NCI-H446 treated with DMSO at 0.1 percent for 48 hours (cell line): ENCODE measurements at regions not wholly inside any gene's neighbourhood (a gene's known extent, or its start where the extent isn't known, plus 50 kb on each side); places are given as distances from the start of the nearest gene placed in this dataset.

Source experiments
- DNase-seq: peaks from one replicate; lab custom pipeline; 2025; lab: John Stamatoyannopoulos, UW

- no peak for DNase-seq
These were observed 102.8 kb upstream of the WNT4 start for GRCh38 chr1:22245726-22246125.

- no peak for DNase-seq
These were observed 104.0 kb upstream of the WNT4 start for GRCh38 chr1:22246755-22247480.

DNA sequence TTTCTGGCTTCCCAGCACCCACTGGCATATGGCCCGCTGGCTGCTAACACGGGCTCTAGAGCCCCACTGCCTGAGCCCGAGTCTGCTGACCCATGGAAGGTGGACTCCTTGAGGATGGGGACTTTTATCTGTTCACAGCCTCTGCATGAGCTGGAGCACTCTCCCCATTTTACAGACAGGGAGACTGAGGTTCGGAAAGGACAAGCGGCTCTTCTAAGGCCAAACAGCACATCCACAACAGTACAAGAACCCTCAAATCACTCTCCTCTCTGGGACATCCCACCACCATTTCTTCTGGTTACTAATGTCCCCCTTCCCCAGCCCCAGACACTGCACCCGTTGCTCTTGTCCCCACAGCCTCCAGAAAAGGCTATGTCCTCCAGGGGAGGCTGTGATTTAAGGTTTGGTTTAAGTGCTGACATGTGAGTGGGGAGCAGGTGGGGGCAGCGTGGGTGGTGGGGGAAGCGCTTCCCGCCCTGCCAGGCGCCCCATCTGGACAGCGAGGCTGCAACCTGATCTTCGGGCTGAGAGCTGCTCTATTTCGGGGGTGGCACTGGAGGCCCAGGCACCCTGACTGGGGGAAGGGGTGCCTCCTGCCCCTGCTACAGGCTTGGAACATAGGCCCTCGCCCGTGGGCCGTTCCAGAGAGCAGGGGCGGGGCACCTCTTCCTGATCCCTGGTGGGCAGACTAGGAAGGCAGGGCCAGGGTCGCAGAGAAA lies 104.8 kb upstream of the WNT4 start:
- no peak for DNase-seq

DNA sequence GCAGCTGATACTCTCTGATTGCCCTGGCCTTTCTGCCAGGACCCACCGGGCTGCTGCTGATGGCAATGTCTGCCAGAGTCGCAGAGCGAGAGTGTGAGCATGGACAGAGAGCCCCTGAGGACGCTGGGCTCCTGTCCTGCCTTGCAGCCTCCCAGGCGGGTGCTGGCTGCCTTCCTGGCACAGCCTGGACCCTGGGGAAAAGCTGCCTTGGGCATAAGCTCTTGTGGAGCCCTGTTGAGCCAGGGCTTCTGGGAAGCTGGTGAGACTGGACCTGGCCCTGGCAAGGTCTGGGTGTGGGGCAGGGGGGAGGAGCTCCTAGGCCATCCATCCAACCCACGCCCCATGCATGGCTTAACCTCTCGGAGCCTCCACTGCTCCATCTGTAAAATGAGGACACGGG lies 105.8 kb upstream of the WNT4 start:
- no peak for DNase-seq

- no peak for DNase-seq
These were observed 107.2 kb upstream of the WNT4 start for GRCh38 chr1:22249928-22250680.

DNA sequence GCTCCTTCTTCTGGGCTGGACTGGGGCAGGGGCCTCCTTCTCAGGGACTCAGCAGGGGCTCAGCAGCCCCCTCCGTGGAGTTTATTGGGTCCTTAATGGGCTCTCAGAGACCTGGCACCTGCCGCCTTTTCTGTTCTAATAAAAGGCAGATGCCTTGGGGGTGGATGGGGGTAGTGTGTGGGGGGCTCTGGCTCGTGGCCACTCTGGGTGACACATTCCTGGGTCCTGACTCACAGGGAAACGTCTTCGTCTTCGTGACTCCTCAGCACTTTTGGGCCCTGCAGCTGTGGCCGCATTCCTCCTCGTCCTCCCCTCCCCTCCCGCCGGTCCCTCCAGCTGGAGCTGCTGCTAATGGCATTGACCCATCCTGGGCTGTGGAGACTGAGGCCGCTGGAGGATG lies 107.8 kb upstream of the WNT4 start:
- no peak for DNase-seq

- no peak for DNase-seq
These were observed 109.4 kb upstream of the WNT4 start for GRCh38 chr1:22252251-22252650.

DNA sequence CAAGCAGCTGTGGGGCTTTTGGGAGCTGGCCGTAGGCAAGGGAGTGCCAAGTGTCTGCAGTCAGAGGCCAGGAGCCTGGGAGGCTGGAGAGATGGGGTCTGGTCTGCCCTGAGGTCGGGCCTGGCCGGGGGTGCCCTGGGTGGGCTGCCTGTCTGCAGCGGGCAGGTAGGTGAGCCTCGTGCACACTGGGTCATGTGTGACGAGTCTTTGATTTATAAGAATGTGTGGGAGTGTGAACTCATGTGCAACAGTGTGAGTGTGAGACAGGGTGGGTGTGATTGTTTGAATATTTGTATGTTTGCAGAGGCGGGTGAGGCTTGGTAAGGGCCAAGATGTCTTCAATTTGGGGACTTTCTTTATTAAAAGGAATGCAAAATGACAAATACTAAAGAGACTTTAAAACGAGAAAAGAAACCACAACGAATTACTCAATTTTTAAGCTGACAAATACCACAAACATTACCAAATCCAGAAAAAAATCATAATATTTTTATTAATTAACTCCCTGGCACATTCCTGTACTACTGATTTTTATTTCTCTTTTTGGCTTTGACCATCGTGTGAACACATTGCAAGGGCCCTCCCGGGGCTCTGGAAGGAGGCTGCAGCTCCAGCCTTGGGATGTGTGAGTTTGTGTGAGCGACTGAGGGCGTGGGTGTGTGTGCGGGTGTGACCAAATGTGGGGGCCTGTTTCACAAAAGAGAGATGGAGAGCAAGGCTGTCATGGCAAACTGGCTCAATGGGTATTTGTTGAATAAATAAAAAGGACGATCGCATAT lies 110.3 kb upstream of the WNT4 start:
- DNase-seq = no peak

DNA sequence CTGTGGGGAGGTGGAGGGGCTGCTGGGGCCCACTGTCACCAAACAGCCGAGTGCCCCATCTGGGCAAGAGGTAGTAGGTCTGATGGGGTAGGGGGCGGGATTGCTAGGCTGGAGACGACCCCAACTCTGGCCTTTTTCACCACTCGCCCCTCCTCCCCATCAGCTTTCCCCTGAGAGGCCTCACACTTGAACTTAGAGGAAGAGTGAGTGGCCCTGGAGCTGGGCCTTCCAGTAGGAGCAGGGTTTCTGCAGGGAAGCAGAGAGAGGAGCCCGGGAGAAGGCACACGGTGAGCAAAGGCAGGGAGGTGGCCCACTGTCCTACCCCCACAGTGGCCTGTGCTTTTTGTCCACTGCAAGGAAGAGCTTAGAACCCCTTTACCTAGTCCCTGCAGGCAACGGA lies 111.9 kb upstream of the WNT4 start:
- no peak for DNase-seq

DNA sequence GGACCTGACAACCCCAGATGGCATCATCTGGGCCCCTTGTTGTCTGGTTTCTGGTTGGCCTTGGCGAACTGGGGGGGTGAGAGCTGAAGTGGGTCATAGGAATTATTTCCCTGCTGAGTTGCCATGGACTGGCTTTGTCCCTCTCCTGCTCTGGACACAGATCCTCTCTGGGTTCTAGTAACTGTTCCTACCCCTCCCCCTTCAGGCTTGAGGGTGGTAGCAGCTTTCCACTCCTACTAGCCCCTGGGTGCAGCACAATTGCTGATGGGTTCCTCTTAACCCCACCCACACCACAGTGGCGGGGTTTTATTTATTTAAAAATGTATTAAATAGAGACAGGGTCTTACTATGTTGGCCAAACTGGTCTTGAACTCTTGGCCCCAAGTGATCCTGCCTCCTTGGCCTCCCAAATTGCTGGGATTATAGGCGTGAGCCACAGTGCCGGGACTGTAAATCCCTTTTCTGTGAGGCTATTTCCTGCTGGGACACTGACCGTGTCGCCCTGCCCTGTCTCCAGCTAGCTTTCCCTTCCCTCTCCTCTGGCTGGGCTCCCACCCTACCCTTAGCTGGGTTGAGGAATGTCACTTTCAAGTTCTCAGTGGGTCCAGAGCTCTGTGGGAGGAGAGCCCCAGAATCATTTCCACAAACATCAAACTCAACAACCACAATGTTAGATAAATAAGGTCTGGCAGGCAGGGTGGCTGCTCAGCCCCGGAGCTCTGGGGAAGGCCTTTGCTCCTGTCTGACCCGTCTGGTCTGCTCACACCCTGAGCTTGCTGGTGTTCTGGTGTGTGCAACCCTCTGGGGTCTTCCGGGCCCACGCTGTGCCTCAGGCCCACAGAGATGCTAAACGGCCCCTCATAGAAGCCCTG lies 112.7 kb upstream of the WNT4 start:
- no peak for DNase-seq

- no peak for DNase-seq
These were observed 113.3 kb upstream of the WNT4 start for GRCh38 chr1:22256213-22256512.

- DNase-seq = no peak
These were observed 114.7 kb upstream of the WNT4 start for GRCh38 chr1:22257290-22258275.

DNA sequence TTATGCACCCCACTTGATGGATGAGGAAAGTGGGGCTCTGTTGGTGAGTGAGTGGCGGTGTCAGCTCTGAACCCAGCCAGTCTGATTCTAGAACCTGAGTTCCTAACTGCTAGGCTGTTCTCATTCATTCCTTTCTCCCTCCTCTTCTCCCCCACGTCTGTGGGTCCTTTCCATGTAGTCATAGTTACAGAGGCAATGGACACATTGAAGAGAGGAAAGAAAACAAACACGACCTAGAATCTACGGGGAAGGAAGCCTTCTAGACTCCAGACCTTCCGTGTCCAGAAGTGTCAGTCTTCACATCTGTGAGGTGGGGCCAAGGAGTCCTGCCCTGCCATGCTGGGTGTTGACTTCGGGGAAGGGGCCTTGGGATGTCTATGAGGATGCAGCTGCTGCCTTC lies 115.8 kb upstream of the WNT4 start:
- DNase-seq = no peak

- no peak for DNase-seq
These were observed 116.8 kb upstream of the WNT4 start for GRCh38 chr1:22259551-22260282.

- no peak for DNase-seq
These were observed 118.0 kb upstream of the WNT4 start for GRCh38 chr1:22260860-22261432.

DNA sequence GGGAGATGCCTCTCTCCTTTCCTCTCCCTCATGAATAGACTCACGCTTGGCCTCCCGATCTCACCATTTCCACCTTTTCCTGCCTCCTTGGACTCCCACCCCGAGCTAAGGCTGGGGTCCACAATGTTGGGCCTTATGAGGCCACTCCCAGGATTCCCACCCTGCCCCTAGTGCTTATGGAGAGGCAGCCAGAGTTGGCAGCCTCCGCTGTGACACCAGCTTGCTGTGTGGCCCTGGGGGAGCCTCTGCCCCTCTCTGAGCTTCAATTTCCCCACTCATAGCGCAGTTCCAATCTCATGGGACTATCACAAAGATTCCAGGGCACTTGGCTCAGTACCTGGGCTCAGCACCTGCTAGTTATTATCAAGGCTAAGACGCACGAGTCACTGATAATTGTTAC lies 118.7 kb upstream of the WNT4 start:
- no peak for DNase-seq

- DNase-seq = no peak
These were observed 119.7 kb upstream of the WNT4 start for GRCh38 chr1:22262583-22262982.

DNA sequence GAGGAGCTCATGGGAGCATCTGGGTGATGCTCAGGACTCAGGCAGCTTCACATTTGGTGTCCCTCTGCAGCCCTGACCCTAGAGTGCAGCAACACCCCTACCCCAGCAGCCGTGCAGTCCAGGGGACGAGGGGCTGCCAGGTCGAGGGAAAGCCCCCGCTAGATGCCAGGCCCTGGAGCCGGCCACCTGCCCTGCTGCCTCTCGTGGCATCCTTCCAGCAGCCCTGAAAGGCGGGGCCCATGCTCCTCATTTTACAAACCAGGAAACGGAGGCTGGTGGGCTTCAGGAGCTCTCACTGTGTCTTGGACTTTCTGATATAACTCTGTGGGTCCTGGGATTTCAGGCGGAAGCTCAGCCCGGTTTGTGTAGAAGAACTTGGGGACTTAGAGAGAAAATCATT lies 120.5 kb upstream of the WNT4 start:
- DNase-seq = no peak
